ENCODE measurements at regions not wholly inside any gene's neighbourhood (a gene's known extent, or its start where the extent isn't known, plus 50 kb on each side); places are given as distances from the start of the nearest gene placed in this dataset.
"Not testable (repeated sequence)": the region's sequence is repeated elsewhere in the genome, so short reads cannot be mapped to it uniquely, and the experiment has no call there.

- not testable (repeated sequence) for H3K9me3 Mint-ChIP-seq; ATAC-seq (replicated peaks); H3K4me1 Mint-ChIP-seq (ENCODE audit: low read depth in 2 of 2); DNase-seq; H3K36me3 Mint-ChIP-seq (ENCODE audit: insufficient read depth); H3K4me3 Mint-ChIP-seq; H3K27ac Mint-ChIP-seq
- peaks cover 18 to 37% of the 10 kb centered on the region in 2 donors for H3K27me3 Mint-ChIP-seq
These were observed 169.4 kb downstream of the MAIP1 start for GRCh38 chr2:200124665-200125368.

- H3K36me3 Mint-ChIP-seq (ENCODE audit: insufficient read depth): no peaks in the 10 kb centered on the region
- no peaks in the 10 kb centered on the region for H3K4me1 Mint-ChIP-seq (ENCODE audit: low read depth in 2 of 2)
- H3K9me3 Mint-ChIP-seq: no peaks in the 10 kb centered on the region
- H3K4me3 Mint-ChIP-seq: no peak overlapping the region
- no peak overlapping the region for H3K27ac Mint-ChIP-seq
- peaks cover 19 to 29% of the 10 kb centered on the region in 2 donors for H3K27me3 Mint-ChIP-seq
- no peak for ATAC-seq (replicated peaks)
- no peak for DNase-seq
These were observed 170.3 kb downstream of the MAIP1 start for GRCh38 chr2:200125444-200126284.

- not testable (repeated sequence) for H3K36me3 Mint-ChIP-seq (ENCODE audit: insufficient read depth); H3K4me3 Mint-ChIP-seq; H3K9me3 Mint-ChIP-seq; ATAC-seq (replicated peaks); H3K27ac Mint-ChIP-seq; DNase-seq; H3K4me1 Mint-ChIP-seq (ENCODE audit: low read depth in 2 of 2)
- H3K27me3 Mint-ChIP-seq: peaks cover 25 to 27% of the 10 kb centered on the region in 2 donors
These were observed 170.9 kb downstream of the MAIP1 start for GRCh38 chr2:200126285-200126670.

GRCh38 chr2:200126680-200127079 is 171.3 kb downstream of the MAIP1 start:
- H3K27ac Mint-ChIP-seq; DNase-seq; H3K36me3 Mint-ChIP-seq (ENCODE audit: insufficient read depth); H3K4me1 Mint-ChIP-seq (ENCODE audit: low read depth in 2 of 2); H3K9me3 Mint-ChIP-seq; H3K4me3 Mint-ChIP-seq; ATAC-seq (replicated peaks): not testable (repeated sequence)
- H3K27me3 Mint-ChIP-seq: peaks cover 22 to 23% of the 10 kb centered on the region in 2 donors

- DNase-seq (no peak), ATAC-seq (replicated peaks) (no peak)
- Mint-ChIP-seq H3K4me1 (ENCODE audit: low read depth in 2 of 2) (no peaks in the 10 kb centered on the region), H3K36me3 (ENCODE audit: insufficient read depth) (no peaks in the 10 kb centered on the region), H3K27ac (no peak overlapping the region), H3K4me3 (no peak overlapping the region), H3K27me3 (peaks cover 13 to 15% of the 10 kb centered on the region in 2 donors), H3K9me3 (no peaks in the 10 kb centered on the region)
These were observed 172.5 kb downstream of the MAIP1 start for GRCh38 chr2:200127848-200128247.

GRCh38 chr2:200128296-200128695 is 172.9 kb downstream of the MAIP1 start:
- Mint-ChIP-seq H3K36me3 (ENCODE audit: insufficient read depth) (no peaks in the 10 kb centered on the region), H3K9me3 (no peaks in the 10 kb centered on the region), H3K27me3 (peaks cover 11 to 15% of the 10 kb centered on the region in 2 donors), H3K4me1 (ENCODE audit: low read depth in 2 of 2) (no peaks in the 10 kb centered on the region), H3K27ac (no peak overlapping the region), H3K4me3 (no peak overlapping the region)
- ATAC-seq (replicated peaks) (no peak), DNase-seq (no peak)

- H3K27ac Mint-ChIP-seq: no peak overlapping the region
- H3K4me1 Mint-ChIP-seq (ENCODE audit: low read depth in 2 of 2): no peaks in the 10 kb centered on the region
- DNase-seq: no peak
- H3K4me3 Mint-ChIP-seq: no peak overlapping the region
- no peaks in the 10 kb centered on the region for H3K9me3 Mint-ChIP-seq
- no peak for ATAC-seq (replicated peaks)
- no peaks in the 10 kb centered on the region for H3K36me3 Mint-ChIP-seq (ENCODE audit: insufficient read depth)
- H3K27me3 Mint-ChIP-seq: peaks cover 11 to 15% of the 10 kb centered on the region in 2 donors
These were observed 174.5 kb downstream of the MAIP1 start for GRCh38 chr2:200129721-200130462.

GRCh38 chr2:200130762-200131166 is 175.4 kb downstream of the MAIP1 start:
- ATAC-seq (replicated peaks) (no peak), DNase-seq (no peak)
- Mint-ChIP-seq H3K27ac (no peak overlapping the region), H3K27me3 (peaks cover 11 to 15% of the 10 kb centered on the region in 2 donors), H3K4me1 (ENCODE audit: low read depth in 2 of 2) (no peaks in the 10 kb centered on the region), H3K4me3 (no peak overlapping the region), H3K36me3 (ENCODE audit: insufficient read depth) (no peaks in the 10 kb centered on the region), H3K9me3 (no peaks in the 10 kb centered on the region)

- peaks cover 11 to 15% of the 10 kb centered on the region in 2 donors for H3K27me3 Mint-ChIP-seq
These were observed 175.2 kb upstream of the SPATS2L start for GRCh38 chr2:200131307-200131706.

GRCh38 chr2:200135082-200135481 is 171.4 kb upstream of the SPATS2L start:
- Mint-ChIP-seq H3K36me3 (ENCODE audit: insufficient read depth) (no peaks in the 10 kb centered on the region), H3K27ac (no peak overlapping the region), H3K27me3 (peaks cover 0 to 8% of the 10 kb centered on the region in 2 donors), H3K9me3 (no peaks in the 10 kb centered on the region), H3K4me3 (no peak overlapping the region), H3K4me1 (ENCODE audit: low read depth in 2 of 2) (no peaks in the 10 kb centered on the region)
- DNase-seq: no peak
- ATAC-seq (replicated peaks): no peak

More at GRCh38 chr2:200131307-200131706, 175.2 kb upstream of the SPATS2L start:
- no peak for DNase-seq
- H3K4me1 Mint-ChIP-seq (ENCODE audit: low read depth in 2 of 2): no peaks in the 10 kb centered on the region
- no peak for ATAC-seq (replicated peaks)
- no peaks in the 10 kb centered on the region for H3K9me3 Mint-ChIP-seq
- no peaks in the 10 kb centered on the region for H3K36me3 Mint-ChIP-seq (ENCODE audit: insufficient read depth)
- no peak overlapping the region for H3K27ac Mint-ChIP-seq
- no peak overlapping the region for H3K4me3 Mint-ChIP-seq

GRCh38 chr2:200136655-200137054 is 169.8 kb upstream of the SPATS2L start:
- H3K4me1 Mint-ChIP-seq (ENCODE audit: low read depth in 2 of 2): no peaks in the 10 kb centered on the region
- H3K36me3 Mint-ChIP-seq (ENCODE audit: insufficient read depth): no peaks in the 10 kb centered on the region
- DNase-seq: no peak
- no peak overlapping the region for H3K27ac Mint-ChIP-seq
- no peaks in the 10 kb centered on the region for H3K9me3 Mint-ChIP-seq
- H3K27me3 Mint-ChIP-seq: peaks cover 0 to 7% of the 10 kb centered on the region in 2 donors
- no peak overlapping the region for H3K4me3 Mint-ChIP-seq
- no peak for ATAC-seq (replicated peaks)

GRCh38 chr2:200137271-200137670 is 169.2 kb upstream of the SPATS2L start:
- DNase-seq: no peak
- no peaks in the 10 kb centered on the region for H3K4me1 Mint-ChIP-seq (ENCODE audit: low read depth in 2 of 2)
- peaks cover 0 to 7% of the 10 kb centered on the region in 2 donors for H3K27me3 Mint-ChIP-seq
- H3K27ac Mint-ChIP-seq: no peak overlapping the region
- H3K36me3 Mint-ChIP-seq (ENCODE audit: insufficient read depth): no peaks in the 10 kb centered on the region
- no peak overlapping the region for H3K4me3 Mint-ChIP-seq
- ATAC-seq (replicated peaks): no peak
- no peaks in the 10 kb centered on the region for H3K9me3 Mint-ChIP-seq

GRCh38 chr2:200137691-200138090 is 168.8 kb upstream of the SPATS2L start:
- Mint-ChIP-seq H3K27me3 (peaks cover 0 to 7% of the 10 kb centered on the region in 2 donors), H3K9me3 (no peaks in the 10 kb centered on the region), H3K36me3 (ENCODE audit: insufficient read depth) (no peaks in the 10 kb centered on the region), H3K4me3 (no peak overlapping the region), H3K27ac (no peak overlapping the region), H3K4me1 (ENCODE audit: low read depth in 2 of 2) (no peaks in the 10 kb centered on the region)
- DNase-seq (no peak), ATAC-seq (replicated peaks) (no peak)

Data from effector memory CD8-positive, alpha-beta T cell (primary cell).